SK-N-SH (cell line): ENCODE measurements at regions not wholly inside any gene's neighbourhood (a gene's known extent, or its start where the extent isn't known, plus 50 kb on each side); places are given as distances from the start of the nearest gene placed in this dataset.

Experiments used
- CTCF ChIA-PET: fragments of 300-600, 350-600 bp; formaldehyde crosslinking; extraction: SDS; loops from one replicate; lab custom pipeline; 2021; lab: Yijun Ruan, JAX
- POLR2A ChIA-PET: fragments of 350-600 bp; sonication (Branson Sonifier 250); formaldehyde crosslinking; extraction: SDS; loops from one replicate; lab custom pipeline; 2020; ENCODE audit warnings: antibody characterized with exemption, inconsistent platforms; lab: Yijun Ruan, JAX
- DNase-seq: peaks from one replicate; pipeline ENCODE4 v3.0.0; 2012
- H2AFZ ChIP-seq: fragments of 200-600 bp; sonication (generic); 2 replicates; pipeline ENCODE4 v1.8.1; 2016; ENCODE audit warnings: antibody characterized with exemption, mild to moderate bottlenecking, low read depth
- H3F3A ChIP-seq: fragments of 200-600 bp; sonication (generic); replicated peaks from 2 replicates; pipeline ENCODE3; 2016; ENCODE audit warnings: antibody characterized with exemption, mild to moderate bottlenecking; ENCODE audit not compliant: insufficient read depth
- H3K27ac ChIP-seq, 2 experiments: fragments of 200-500 bp in 1 of 2; fragments of 200-600 bp in 1 of 2; sonication (Bioruptor generic) in 1 of 2; sonication (generic), shearing (Covaris generic) in 1 of 2; 2 replicates each; pipeline versions ENCODE4 v1.5.1 to v1.6.1; 2014 to 2016; ENCODE audit warnings: low read depth in 2 of 2, inconsistent platforms in 1 of 2, low read length in 1 of 2, mild to moderate bottlenecking in 1 of 2, mixed read lengths in 1 of 2
- H3K27me3 ChIP-seq: fragments of 200-600 bp; sonication (generic), shearing (Covaris generic); 2 replicates; pipeline ENCODE4 v1.6.1; 2016; ENCODE audit warnings: mixed run types; ENCODE audit not compliant: insufficient read depth
- H3K36me3 ChIP-seq, 2 experiments: fragments of 200-500 bp in 1 of 2; fragments of 200-600 bp in 1 of 2; sonication (Bioruptor generic) in 1 of 2; sonication (generic) in 1 of 2; replicated peaks in 1 of 2; 2 replicates each; pipeline versions ENCODE3 to v1.5.1; 2014 to 2016; ENCODE audit warnings: low read length in 1 of 2, mild to moderate bottlenecking in 1 of 2; ENCODE audit not compliant: insufficient read depth in 2 of 2, control insufficient read depth in 1 of 2
- H3K4me1 ChIP-seq, 2 experiments: fragments of 200-500 bp in 1 of 2; fragments of 200-600 bp in 1 of 2; sonication (Bioruptor generic) in 1 of 2; sonication (generic), shearing (Covaris generic) in 1 of 2; 2 replicates each; pipeline versions ENCODE4 v1.5.1 to v1.6.1; 2014 to 2016; ENCODE audit warnings: low read depth in 1 of 2, low read length in 1 of 2, mixed run types in 1 of 2; ENCODE audit not compliant: insufficient read depth in 2 of 2, control insufficient read depth in 1 of 2
- H3K4me2 ChIP-seq: fragments of 200-600 bp; sonication (generic), shearing (Covaris generic); 2 replicates; pipeline ENCODE4 v1.6.1; 2017; ENCODE audit warnings: mixed run types
- H3K4me3 ChIP-seq, 2 experiments: fragments of 200-500 bp in 1 of 2; fragments of 200-600 bp in 1 of 2; sonication (Bioruptor generic) in 1 of 2; sonication (generic), shearing (Covaris generic) in 1 of 2; 2 replicates each; pipeline versions ENCODE4 v1.5.1 to v1.8.1; 2014 to 2016; ENCODE audit warnings: low read depth in 2 of 2, inconsistent platforms in 1 of 2, low read length in 1 of 2, mild to moderate bottlenecking in 1 of 2, mixed read lengths in 1 of 2, moderate library complexity in 1 of 2
- H3K79me2 ChIP-seq: fragments of 200-600 bp; sonication (generic); 2 replicates; pipeline ENCODE4 v1.8.1; 2017; ENCODE audit warnings: mild to moderate bottlenecking; ENCODE audit not compliant: insufficient read depth
- H3K9ac ChIP-seq: fragments of 200-600 bp; sonication (generic); 2 replicates; pipeline ENCODE4 v1.6.1; 2017; ENCODE audit warnings: mixed run types
- H3K9me2 ChIP-seq: fragments of 200-600 bp; sonication (generic); 2 replicates; pipeline ENCODE4 v1.6.1; 2017; ENCODE audit warnings: mixed run types
- H3K9me3 ChIP-seq: fragments of 200-600 bp; sonication (generic); 2 replicates; pipeline ENCODE4 v1.6.1; 2017; ENCODE audit warnings: mixed run types, mild to moderate bottlenecking, moderate library complexity
- H4K20me1 ChIP-seq: fragments of 200-600 bp; sonication (generic); 2 replicates; pipeline ENCODE4 v1.6.1; 2017; ENCODE audit warnings: mild to moderate bottlenecking, mixed run types; ENCODE audit not compliant: insufficient read depth
- CHD2 ChIP-seq: fragments of 150-350 bp; IDR thresholded peaks from 2 replicates; pipeline ENCODE4 v1.6.1; 2018; ENCODE audit warnings: low read length; ENCODE audit not compliant: partially characterized antibody
- CTCF ChIP-seq: fragments of 200-600 bp; sonication (generic); IDR thresholded peaks from 2 replicates; pipeline ENCODE4 v1.6.1; 2017; ENCODE audit warnings: antibody characterized with exemption, mild to moderate bottlenecking, moderate library complexity
- EZH2phosphoT487 ChIP-seq: fragments of 200-600 bp; sonication (generic); IDR thresholded peaks from 2 replicates; pipeline ENCODE4 v1.6.1; 2017; ENCODE audit warnings: low read depth, mixed run types, mild to moderate bottlenecking, antibody characterized with exemption, moderate library complexity, borderline replicate concordance
- FOXM1 ChIP-seq: IDR thresholded peaks from 2 replicates; pipeline ENCODE4 v1.4.0; 2012; ENCODE audit warnings: low read depth, mild to moderate bottlenecking
- GATA2 ChIP-seq: sonication (generic); formaldehyde crosslinking; IDR thresholded peaks from 2 replicates; pipeline ENCODE4 v1.5.0; 2020; ENCODE audit warnings: mild to moderate bottlenecking, missing genetic modification reagents
- JUND ChIP-seq: IDR thresholded peaks from 2 replicates; pipeline ENCODE4 v1.4.0; 2012
- MEF2A ChIP-seq: IDR thresholded peaks from 2 replicates; pipeline ENCODE4 v1.4.0; 2012; ENCODE audit warnings: low read depth, borderline replicate concordance
- NFIC ChIP-seq: IDR thresholded peaks from 2 replicates; pipeline ENCODE4 v1.4.0; 2012; ENCODE audit warnings: borderline replicate concordance
- RCOR1 ChIP-seq: fragments of 150-350 bp; IDR thresholded peaks from 2 replicates; pipeline ENCODE4 v1.6.1; 2017; ENCODE audit warnings: antibody characterized with exemption, low read length
- RFX5 ChIP-seq: IDR thresholded peaks from 2 replicates; pipeline ENCODE4 v1.6.1; 2012; ENCODE audit warnings: mild to moderate bottlenecking, improper control_type of control experiment, low read length
- SIN3A ChIP-seq: IDR thresholded peaks from 2 replicates; pipeline ENCODE4 v1.6.1; 2012; ENCODE audit warnings: low read depth, mild to moderate bottlenecking, low read length, moderate library complexity, borderline replicate concordance
- SMC3 ChIP-seq: IDR thresholded peaks from 2 replicates; pipeline ENCODE4 v1.6.1; 2012; ENCODE audit warnings: low read depth, low read length, improper control_type of control experiment
- TAF1 ChIP-seq: IDR thresholded peaks from 2 replicates; pipeline ENCODE4 v1.6.1; 2012; ENCODE audit warnings: low read depth, mild to moderate bottlenecking, low read length, moderate library complexity, borderline replicate concordance
- TEAD4 ChIP-seq: IDR thresholded peaks from 2 replicates; pipeline ENCODE4 v1.4.0; 2012; ENCODE audit warnings: mild to moderate bottlenecking, borderline replicate concordance; ENCODE audit not compliant: insufficient read depth
- YY1 ChIP-seq: IDR thresholded peaks from 2 replicates; pipeline ENCODE4 v1.4.0; 2012; ENCODE audit warnings: low read depth, mild to moderate bottlenecking
- ZBTB33 ChIP-seq: IDR thresholded peaks from 2 replicates; pipeline ENCODE4 v1.4.0; 2012; ENCODE audit warnings: low read depth, borderline replicate concordance
- WGBS: methylation state at CpG from one replicate; pipeline ENCODE4 v1.1.6; 2017; ENCODE audit warnings: low lambda C conversion rate; 5-methylcytosine and 5-hydroxymethylcytosine counted together
- TF ChIP-seq, protein P1 (sequence below): IDR thresholded peaks from 2 replicates; pipeline ENCODE4 v1.4.0; 2012; ENCODE audit warnings: low read depth

DNA sequence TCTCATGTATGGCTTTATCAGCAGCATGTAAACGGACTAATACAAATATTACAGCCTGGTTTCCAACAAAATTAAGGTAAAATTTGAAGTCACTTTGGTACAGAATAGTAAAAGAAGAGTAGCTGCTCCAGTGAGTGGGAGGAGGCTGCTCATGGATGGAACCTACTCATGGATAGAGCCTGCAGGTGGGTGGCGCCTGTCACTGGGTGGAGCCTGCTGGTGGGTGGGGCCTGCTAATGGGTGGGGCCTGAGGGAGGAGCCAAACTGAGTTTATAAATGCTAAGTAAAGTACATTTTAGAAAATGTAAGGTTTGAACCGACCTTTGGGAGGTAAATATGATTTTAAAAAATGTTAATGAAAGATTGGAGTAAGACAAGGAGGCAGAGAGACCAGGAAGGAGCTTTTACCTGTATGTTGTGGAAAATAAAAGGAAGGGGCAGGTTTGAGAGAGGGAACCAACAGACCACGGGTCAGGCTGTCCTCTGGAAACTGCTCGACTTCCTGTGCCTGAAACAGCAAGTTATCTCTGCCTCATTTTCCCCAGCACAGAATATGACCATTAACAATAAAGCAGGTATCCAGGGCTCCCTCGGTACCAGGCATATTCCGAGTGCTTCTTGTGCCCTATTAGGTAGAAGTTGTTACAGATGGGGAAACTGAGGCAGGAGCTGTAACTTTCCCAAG lies 55.9 kb upstream of the SEL1L start (continued):
- TF ChIP-seq JUND (no peak), RCOR1 (no peak), TAF1 (no peak), GATA2 (no peak), SIN3A (no peak), EZH2phosphoT487 (no peak)
- TF ChIP-seq, protein P1, sequence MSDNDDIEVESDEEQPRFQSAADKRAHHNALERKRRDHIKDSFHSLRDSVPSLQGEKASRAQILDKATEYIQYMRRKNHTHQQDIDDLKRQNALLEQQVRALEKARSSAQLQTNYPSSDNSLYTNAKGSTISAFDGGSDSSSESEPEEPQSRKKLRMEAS = no peak

DNA sequence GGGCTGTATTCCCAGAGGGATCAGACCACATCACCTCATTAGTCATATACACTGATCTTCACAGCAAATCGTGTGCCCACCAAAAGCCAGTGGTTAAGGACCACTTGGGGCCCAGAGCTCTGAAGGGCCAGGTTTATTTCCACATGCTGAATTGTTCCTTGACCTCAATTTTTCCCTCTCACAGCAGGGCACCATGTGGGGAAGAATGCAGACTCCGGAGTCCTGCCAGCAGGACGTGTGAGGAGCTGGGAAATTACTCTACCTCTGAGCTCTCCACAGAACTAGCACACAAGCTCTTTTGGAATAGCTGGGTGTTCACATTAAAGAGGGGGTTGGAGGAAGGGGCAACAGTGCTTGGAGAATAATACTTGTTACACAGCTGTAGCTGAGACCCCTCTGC lies 57.6 kb upstream of the SEL1L start:
- Histone ChIP-seq H3K9me3 (no peaks in the 10 kb centered on the region), H3K4me2 (no peak overlapping the region)
- DNase-seq = no peak
- TF ChIP-seq ZBTB33 (no peak), SMC3 (no peak)
- TF ChIP-seq, all 33 proteins: peak for 0
- H3K79me2 ChIP-seq = no peaks in the 10 kb centered on the region
- no peak overlapping the region for H3K27ac ChIP-seq
- CTCF ChIA-PET = interaction anchor here (0.6 kb wide), 1 partner anchor 16 kb away, joined by 3 read pairs; no protein-coding TSS in a partner anchor
- H3K9me2 ChIP-seq = no peaks in the 10 kb centered on the region
- no peaks in the 10 kb centered on the region for H3K4me1 ChIP-seq
- H3K36me3 ChIP-seq = no peaks in the 10 kb centered on the region
- WGBS = 12% methylated on average over 3 of the region's 3 CpGs
- no peak overlapping the region for H2AFZ ChIP-seq
- no peaks in the 10 kb centered on the region for H4K20me1 ChIP-seq
- H3K4me3 ChIP-seq = no peak overlapping the region
- H3K27me3 ChIP-seq = no peaks in the 10 kb centered on the region
- POLR2A ChIA-PET = no interaction called here
- no peak overlapping the region for H3K9ac ChIP-seq
- H3F3A ChIP-seq = no peaks in the 10 kb centered on the region

DNA sequence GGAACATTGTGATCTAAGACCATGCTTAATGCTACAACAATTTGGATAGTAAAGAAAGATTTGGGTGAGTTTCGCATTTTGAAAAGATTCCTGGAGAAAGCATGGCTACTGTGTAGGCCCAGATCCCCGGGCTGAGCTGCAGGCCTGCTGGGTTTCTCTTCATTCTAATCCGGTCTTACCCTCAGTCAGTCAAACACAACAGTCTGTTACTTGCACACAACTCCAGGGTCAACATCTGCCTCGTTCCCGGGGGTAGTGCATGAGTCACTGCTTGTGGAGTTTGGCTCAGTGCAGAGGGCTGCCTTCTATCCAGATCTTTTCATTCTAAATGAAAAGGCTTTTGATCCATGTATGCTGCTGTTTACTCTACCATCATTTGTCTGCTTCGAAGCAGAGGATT lies 60.4 kb upstream of the SEL1L start:
- 12% methylated on average over 6 of the region's 6 CpGs for WGBS

More for the DNA sequence above, 60.4 kb upstream of the SEL1L start:
- ChIA-PET POLR2A (no interaction called here), CTCF (no interaction called here)
- no peak for DNase-seq
- Histone ChIP-seq H3K79me2 (no peaks in the 10 kb centered on the region), H4K20me1 (no peaks in the 10 kb centered on the region), H3K27me3 (no peaks in the 10 kb centered on the region), H3K27ac (no peak overlapping the region), H3K4me2 (no peak overlapping the region), H3K4me1 (no peaks in the 10 kb centered on the region), H3K9me2 (no peaks in the 10 kb centered on the region), H3K4me3 (no peak overlapping the region), H3F3A (no peaks in the 10 kb centered on the region), H3K9me3 (no peaks in the 10 kb centered on the region), H3K36me3 (no peaks in the 10 kb centered on the region), H3K9ac (no peak overlapping the region), H2AFZ (no peak overlapping the region)
- no peak for TF ChIP-seq FOXM1
- no peak for TF ChIP-seq TEAD4
- no peak for TF ChIP-seq RFX5
- no peak for TF ChIP-seq CTCF
- TF ChIP-seq, protein P1 = no peak
- no peak for TF ChIP-seq CHD2
- TF ChIP-seq JUND = no peak
- TF ChIP-seq NFIC = no peak
- TF ChIP-seq MEF2A = no peak
- no peak for TF ChIP-seq YY1
